HG03025 (cell line): ENCODE measurements at regions not wholly inside any gene's neighbourhood (a gene's known extent, or its start where the extent isn't known, plus 50 kb on each side); places are given as distances from the start of the nearest gene placed in this dataset.

Source experiments
- ATAC-seq: cut with Tn5 transposase; IDR thresholded peaks from one replicate; pipeline ENCODE4 v1.9.1; 2021; ENCODE audit warnings: mild to moderate bottlenecking, moderate library complexity; ENCODE audit not compliant: unreplicated experiment, low FRiP score

DNA sequence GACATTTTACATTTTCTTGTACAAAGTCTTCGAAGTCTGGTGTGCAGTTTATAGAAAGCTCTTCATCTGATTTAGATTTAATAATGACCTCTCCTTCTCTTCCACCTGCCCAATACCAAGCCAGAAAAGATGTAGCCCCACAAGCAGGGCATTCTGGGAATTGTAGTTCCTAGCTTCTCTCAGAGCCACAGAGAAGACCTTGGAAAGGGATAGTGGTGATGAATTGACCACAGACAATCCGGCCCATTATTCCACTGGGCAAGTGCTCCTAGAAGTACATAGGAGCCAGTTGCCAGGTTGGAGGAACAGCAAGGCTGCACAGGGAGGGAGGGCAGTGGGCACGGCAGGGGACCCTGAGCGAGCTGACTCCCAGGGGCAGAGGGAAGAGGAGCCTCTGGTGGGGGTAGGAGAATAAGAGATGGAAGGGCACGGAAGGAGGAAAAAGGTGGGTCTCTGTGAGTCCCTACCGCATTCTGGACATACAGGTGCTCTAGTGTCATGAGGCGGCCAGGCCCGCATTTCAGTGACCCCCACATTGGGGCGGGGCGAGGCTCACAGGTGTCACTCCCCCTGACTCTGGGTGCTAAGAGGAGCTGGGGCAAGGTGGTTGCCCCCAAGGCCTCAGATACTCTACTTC lies 152.5 kb upstream of the HAAO start:
- no peak for ATAC-seq

GRCh38 chr2:42942990-42943493 lies 150.7 kb upstream of the HAAO start:
- no peak for ATAC-seq

DNA sequence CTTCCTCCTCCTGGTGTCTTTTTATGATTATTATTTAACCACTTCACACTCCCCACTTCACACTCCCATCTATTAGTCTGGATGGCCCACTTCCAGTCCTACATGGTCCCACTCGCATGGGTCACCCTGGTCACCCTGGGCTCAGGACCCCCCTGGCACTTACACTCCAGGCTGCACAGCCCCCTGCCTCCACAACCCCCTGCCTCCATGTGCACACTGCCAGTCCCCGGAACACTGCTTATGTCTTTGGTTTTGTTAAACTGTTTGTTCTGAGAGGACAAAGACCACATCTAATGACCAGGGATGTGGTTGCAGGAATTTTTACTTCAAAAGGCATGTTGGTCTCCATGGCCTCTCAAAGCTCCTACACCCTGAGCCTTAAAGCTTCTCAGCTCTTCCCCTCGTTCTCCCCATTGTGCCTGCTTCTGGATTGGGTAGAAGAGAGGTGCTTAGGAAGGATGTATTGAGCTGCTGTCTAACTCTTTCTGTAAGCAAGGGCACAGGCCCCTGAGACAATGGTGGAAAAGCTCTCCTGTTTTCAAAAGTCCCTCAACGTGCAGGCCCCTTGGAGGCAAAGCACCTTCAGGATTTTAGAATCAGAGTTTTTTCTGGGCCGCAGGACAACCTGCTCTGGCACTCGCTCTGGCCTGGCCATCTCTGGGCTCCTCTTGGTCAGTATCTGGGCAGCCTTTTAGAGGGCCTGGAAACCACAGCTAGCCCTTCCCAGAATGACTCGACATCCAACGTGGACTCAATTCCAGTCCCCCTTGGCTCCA lies 150.0 kb upstream of the HAAO start:
- no peak for ATAC-seq

DNA sequence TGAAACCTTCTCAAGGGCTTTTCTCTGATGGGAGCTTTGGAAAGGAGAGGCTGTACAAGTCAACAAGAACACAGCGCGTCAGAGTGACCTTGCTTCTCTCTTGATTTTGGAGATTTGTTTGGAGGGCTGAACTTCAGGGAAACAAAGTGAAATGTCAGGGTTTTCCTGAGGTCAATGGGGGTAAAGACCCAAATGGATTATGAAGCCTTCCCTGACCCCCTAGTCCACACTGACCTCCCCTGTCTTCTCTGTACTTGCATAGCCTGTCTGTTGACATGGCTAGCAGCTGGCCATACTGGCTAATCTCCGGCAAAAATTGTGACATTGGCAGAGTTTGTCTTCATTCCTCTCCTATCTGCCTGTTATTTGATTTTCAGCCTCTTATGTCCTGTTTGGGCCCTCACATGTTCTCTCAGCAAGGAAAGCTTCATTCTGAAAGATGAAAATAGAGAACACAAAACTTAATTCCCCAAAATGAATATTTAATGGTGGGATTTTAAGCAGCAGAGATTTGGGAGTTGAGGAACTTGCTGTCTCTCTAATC lies 149.3 kb upstream of the HAAO start:
- no peak for ATAC-seq

DNA sequence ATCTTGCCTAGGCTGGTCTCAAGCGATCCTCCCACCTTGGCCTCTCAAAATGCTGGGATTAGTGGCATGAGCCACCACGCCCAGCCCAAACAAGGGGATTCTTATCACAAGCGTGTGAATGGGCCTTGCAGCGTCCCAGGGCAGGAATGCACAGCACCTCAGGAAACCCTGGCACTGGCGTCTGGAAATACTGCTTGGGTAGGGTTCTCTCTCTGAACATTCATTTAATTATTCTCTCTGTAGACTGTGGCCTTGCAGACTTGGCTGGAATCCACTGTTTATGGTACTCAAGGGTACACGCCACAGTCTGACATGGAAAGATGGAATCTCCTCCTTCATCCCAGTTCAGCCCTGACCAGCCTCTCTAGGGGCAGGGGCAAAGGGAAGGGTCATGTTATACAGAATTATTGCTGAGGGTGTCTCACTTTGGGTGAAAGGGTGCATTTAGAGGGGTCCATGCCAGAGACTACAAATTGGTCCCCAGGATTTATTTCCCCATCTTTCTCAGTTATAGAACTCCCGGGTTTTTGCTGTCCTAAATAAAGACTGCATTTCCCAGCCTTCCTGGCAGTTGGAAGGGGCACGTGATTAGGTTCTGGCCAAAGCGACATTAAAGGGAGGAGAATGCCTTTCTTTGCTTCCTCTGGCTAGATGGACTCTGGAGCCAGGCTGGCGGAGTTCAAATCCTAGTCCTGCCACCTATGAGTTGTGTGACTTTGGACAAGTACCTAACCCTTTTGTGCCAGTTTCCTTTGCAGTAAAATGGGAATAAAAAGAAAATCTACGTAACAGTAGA lies 147.2 kb upstream of the HAAO start:
- ATAC-seq: no peak

GRCh38 chr2:42938671-42939370 lies 146.4 kb upstream of the HAAO start:
- no peak for ATAC-seq

GRCh38 chr2:42937171-42937875 lies 144.9 kb upstream of the HAAO start:
- ATAC-seq: no peak

DNA sequence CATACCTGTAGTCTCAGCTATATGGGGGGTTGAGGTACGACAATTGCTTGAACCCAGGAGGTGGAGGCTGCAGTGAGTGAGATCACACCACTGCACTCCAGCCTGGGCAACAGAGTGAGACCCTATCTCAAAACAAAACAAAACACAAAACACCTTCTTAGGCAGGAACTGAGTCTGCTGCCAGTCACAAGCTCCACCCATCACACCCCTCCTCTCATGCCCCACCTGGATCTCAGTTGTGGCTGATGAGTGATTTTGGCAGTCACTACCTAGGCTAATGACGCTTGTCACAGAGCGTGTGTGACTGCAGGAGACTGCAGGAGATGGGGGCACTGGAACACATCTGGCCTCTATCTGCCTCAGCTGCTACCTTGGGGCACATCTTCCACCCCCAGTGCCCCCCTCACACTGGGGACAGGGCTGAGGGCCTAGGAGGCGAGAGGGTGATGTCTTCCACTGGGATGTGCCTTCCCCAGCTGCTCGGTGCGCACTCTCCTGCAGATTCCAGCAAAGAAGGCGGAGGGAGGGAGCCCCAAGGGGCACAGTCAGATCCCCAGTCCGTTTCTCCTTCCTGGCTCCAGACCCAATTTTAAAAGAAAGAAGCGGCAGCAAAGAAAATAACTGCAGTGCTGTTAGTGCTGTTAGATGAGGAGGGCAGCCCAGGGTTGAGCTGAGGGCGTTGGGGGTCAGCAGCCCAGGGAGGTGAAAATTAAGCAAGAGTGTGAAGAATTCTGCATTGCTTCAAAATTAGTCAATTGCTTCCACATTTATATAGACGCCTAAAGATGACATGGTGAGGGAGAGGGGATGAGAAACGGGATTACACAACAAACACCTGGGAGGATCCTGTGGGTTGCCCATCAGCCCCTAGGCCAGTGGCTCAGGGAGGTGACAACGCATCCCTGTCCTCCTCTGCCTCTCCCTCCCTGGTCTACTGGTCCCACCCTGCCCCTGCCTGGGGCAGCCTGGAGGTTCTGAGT lies 143.6 kb upstream of the HAAO start:
- ATAC-seq: no peak

GRCh38 chr2:42934580-42935186 lies 142.3 kb upstream of the HAAO start:
- ATAC-seq: no peak

GRCh38 chr2:42933824-42934254 lies 141.5 kb upstream of the HAAO start:
- no peak for ATAC-seq

- ATAC-seq: no peak
These were observed 140.1 kb upstream of the HAAO start for GRCh38 chr2:42932271-42933151.

GRCh38 chr2:42931818-42932195 lies 139.4 kb upstream of the HAAO start:
- ATAC-seq: no peak

DNA sequence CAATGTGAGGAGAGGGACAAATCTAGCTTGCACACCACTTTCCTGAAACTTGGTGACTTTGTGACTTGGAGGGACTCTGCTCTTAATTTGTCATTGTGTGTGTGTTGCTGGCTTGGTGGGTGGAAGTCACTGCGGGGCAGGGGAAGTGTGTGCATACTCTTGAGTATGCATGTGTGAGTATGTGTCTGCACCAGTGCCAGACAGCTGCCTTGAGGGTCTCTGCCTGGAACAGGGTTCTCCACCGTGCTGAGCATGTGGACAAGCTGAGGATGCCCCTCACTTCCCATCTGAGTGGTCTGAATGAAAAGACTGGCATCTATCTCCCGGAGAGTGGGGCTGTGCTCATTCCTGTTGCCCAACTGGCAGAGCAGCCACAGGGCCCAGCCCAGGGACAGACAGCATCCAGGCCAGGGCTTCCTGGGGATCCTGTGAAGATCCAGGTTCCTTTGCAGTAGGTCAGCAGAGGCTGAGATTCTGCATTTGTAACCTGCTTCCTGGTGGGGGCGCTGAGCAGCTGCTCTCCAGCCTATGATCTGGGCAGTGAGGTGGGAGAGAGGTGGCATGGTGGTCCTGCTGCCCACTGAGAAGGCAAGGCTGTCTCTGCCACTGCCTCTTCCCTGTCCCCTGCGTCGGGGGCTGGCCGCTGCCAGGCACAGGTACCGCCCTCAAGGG lies 138.9 kb upstream of the HAAO start:
- no peak for ATAC-seq

- ATAC-seq: no peak
These were observed 137.7 kb upstream of the HAAO start for GRCh38 chr2:42930025-42930581.

- no peak for ATAC-seq
These were observed 137.2 kb upstream of the HAAO start for GRCh38 chr2:42929546-42930024.
